Activated CD4-positive, CD25-positive, alpha-beta regulatory T cell treated with anti-CD3 and anti-CD28 coated beads, Interleukin-2, amount 50 U/mL, for 24 hours (primary cell): ENCODE measurements at regions not wholly inside any gene's neighbourhood (a gene's known extent, or its start where the extent isn't known, plus 50 kb on each side); places are given as distances from the start of the nearest gene placed in this dataset.

Source experiments
- ATAC-seq, 2 donors: fragments of 150-1000 bp; cut with Tn5 transposase; one replicate each; pipeline ENCODE4 v1.10.0; 2021; ENCODE audit warnings: mild to moderate bottlenecking in 1 of 2, moderate library complexity in 1 of 2

DNA sequence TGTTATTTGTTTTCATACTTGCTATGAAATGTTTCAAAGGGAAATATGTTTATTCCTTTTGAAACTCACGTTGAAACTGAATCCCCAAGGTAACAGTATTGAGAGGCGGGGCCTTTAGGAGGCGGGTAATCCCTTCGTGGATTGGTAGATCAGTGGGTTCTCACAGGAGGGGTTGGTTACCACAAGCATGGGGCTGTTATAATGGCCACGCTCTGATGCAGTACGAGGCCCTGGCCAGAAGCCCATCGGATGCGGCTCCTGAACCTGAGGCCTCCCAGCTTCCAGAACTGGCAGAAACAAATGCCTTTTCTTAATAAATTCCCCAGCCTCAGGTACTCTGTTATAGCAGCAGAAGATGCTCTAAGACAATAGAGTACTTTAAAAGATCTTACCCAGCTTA lies 135.7 kb downstream of the ASB1 start:
- no peak for ATAC-seq

GRCh38 chr2:238563551-238563950 lies 136.8 kb downstream of the ASB1 start:
- no peak for ATAC-seq

DNA sequence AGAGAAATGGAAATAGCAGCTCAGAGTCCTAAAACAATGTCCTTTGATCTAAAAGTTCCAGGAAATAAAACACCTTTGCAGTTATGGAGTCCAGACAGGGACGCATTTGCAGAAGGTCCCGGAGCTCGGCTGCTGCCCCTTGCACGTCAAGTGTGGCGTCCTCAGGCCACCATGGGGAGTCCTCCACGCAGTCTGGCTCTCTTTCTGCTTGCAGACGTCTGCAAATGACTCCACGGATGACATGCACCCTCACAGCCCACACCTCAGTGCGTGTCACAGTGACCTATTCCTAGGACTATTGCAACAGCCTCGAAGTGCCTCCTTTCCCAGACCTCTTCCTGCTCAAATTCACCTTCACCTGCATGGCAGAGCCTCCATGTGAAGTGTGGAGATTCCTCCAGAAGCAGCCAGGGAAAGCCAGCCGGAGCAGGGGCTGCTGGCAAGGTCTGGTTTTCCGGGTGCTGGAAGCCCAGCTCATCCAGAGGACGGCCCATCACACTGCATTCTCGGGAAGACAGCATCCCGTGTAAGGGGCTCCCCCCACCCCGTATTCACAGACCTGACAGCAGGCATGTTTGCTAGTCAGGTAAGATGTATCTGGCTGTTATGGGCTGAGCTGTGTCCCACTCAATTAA lies 137.7 kb downstream of the ASB1 start:
- no peak for ATAC-seq

GRCh38 chr2:238565031-238565430 lies 138.3 kb downstream of the ASB1 start:
- ATAC-seq, result no peak

- ATAC-seq, result no peak
Measured at GRCh38 chr2:238566001-238566645, 139.4 kb downstream of the ASB1 start.

DNA sequence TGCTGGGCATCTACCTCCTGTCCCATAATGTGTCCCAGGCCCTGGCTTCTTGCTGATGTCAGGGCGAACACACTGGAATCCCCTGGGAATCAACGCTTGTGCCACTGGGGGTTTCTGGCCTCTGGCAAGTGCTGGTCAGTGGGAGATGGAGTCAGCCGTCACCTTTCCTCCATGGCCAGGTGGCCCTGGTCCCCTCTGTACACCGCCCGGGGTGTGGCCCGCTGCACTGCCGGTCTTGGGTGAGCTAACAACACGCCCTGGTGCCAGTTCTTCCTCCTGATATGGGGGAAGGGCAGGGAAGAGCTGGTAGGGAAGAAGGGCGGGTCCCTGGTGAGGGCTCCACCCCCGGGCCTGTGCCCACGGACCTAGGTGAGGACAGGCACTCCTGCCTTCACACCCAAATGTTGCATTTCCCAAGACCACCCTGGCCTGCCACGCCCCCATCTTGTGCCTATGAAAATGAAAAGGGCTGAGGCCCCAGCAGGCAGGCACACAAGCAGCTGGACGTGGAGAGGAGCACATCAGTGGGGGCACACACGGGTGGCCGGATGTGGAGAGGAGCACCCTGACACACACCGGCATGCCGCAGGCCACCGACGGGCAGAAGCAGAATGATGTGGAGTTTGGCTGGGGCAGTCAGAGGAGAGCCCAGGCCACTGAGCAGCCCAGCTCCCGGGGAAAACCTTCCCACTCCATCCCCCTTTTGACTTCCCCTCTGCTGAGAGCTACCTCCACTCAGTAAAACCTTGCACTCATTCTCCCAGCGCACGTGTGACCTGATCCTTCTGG lies 140.5 kb downstream of the ASB1 start:
- ATAC-seq, result no peak

DNA sequence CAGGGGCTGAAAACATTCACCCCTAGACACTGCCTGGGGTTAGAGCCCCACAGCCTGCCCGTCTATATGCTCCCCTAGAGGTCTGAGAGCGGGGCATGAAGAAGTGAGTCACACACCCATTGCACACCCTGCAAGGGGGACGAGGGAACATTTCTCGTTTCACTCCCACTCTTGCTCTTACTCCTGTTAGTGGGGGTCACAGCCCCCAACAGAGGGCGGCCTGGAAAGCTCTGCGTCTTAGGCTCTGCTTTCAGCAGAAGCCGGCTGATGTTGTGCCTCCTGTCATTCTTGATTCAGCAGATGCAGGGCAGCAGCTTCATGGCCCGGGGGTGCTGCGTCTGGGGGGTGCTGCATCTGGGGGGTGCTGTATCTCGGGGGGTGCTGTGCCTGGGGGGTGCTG lies 141.3 kb downstream of the ASB1 start:
- no peak for ATAC-seq

DNA sequence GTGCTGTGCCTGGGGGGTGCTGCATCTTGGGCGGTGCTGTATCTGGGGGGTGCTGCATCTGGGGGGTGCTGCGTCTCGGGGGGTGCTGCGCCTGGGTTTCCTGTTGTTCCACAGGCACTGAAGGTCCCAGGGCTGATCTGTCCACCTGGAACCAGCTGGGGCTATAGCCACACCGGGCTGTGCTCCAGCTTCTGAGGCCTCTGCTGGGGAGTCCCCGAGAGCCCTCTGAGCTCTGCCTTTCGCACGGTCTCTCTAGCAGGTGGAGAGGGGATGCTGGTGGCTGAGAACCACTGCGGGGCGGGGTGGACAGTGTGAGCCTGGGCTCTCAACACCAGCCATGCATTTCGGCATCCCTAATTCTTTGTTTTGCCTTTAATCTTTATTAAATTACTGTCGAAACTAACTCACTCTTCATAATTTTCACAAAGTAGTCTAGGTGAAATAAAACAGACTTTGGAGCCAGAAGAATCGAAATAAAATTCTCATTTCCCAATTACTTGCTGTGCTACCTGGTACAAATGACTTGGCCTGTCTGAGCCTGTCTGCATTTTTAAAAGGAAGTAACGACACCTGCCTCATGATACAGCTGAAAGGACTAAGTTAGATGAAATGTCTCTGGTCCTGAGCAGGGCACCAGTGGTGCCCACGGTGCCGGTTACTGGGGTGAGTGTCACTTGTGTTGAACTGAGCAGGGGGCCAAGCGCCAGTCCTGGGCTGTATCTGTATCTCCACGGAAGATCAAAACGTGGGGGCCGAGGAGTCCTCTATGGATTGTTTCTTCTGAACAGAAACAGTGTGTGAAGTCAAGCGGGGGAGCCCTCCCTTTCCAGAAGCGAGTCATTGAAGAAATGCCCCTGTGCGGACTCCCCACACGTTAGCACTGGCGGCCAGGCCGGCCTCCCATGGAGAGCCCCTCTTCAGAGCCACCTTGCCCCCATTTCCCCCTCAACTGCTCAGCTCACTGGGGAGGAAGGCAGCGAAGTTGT lies 142.0 kb downstream of the ASB1 start:
- ATAC-seq, result no peak

GRCh38 chr2:238569507-238570195 lies 142.9 kb downstream of the ASB1 start:
- no peak for ATAC-seq

DNA sequence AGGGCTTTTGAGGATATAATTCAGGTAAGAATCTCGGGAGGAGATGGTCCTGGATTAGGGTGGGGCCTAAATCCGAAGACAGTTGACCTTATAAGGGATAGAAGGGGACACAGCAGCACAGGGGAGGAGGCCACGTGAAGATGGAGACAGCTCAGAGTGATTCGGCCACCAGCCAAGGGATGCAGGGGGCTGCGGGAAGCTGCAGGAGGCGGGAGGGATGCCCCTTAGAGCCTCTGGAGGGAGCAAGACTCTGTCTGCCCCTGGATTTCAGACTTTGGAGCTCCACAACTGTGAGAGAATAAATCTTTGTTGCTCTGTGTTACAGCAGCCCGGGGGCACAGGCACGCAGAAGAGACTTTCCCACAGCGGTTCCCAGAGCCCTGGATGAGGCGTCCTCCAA lies 143.7 kb downstream of the ASB1 start:
- ATAC-seq, result no peak

- ATAC-seq, result no peak
Measured at GRCh38 chr2:238570926-238571325, 144.2 kb downstream of the ASB1 start.

- ATAC-seq, result no peak
Measured at GRCh38 chr2:238571661-238572372, 145.1 kb downstream of the ASB1 start.

- ATAC-seq, result no peak
Measured at GRCh38 chr2:238573065-238573778, 146.5 kb downstream of the ASB1 start.

GRCh38 chr2:238573916-238574315 lies 147.2 kb downstream of the ASB1 start:
- no peak for ATAC-seq

- no peak for ATAC-seq
Measured at GRCh38 chr2:238574490-238575271, 148.0 kb downstream of the ASB1 start.

GRCh38 chr2:238576674-238577073 lies 149.9 kb downstream of the ASB1 start:
- ATAC-seq, result no peak

- no peak for ATAC-seq
Measured at GRCh38 chr2:238578256-238578655, 151.5 kb downstream of the ASB1 start.

DNA sequence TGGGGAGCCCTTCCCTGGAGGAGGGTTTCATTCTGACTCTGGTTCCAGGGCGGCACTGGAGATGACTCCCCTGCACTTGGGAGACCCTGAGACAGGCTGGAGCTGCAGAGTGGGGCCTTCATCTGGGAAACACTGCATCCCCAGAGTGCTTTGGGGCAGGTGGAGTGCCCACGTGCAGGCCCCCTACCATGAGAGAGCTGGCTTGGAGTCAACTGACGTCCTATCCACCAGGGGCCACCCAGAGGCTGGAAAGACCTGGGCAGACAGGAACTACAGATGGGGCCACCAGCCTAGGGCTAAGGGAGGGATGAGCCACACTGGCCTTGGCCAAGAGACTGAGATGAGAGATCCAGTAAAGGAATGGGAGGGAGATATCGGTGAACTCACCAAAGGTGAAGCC lies 153.8 kb downstream of the ASB1 start:
- ATAC-seq, result no peak

DNA sequence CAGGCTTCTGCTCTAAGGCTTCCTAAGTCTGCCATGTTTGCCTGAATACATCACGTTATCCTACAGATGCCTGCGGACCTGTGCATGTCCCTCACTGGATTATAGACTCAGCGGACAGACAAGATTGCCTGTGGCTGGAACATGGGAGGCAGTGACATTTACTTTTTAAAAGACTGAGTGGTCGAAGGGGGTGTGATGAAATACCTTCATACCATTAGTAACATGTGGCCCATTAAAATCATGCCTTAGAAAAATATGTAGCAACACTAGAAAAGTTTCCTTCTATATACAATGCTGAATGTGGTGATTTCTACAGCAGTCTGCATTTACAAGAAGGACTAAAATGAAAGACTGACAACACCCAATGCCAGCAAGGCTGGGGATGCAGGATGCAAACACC lies 154.4 kb downstream of the ASB1 start:
- no peak for ATAC-seq

DNA sequence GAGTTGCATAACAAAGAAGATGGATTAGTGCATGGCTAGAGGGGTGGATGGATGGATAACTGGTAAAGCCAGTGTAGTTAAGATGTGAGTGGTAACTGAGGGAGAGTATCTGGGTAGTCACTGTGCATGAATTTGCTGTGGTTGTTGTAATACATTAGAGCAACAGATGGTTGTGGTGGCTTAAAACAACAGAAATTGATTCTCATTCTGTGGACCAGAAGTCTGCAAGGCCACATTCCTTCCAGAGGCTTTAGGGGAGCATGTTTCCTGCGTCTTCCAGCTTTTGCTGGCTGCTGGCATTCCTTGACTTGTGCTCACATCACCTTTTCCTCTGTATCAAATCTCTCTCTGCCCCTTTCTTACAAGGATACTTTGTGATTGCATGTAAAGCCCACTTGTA lies 155.4 kb downstream of the ASB1 start:
- no peak for ATAC-seq
